ENCODE measurements at regions not wholly inside any gene's neighbourhood (a gene's known extent, or its start where the extent isn't known, plus 50 kb on each side); places are given as distances from the start of the nearest gene placed in this dataset.

- no peak for DNase-seq
- no peak overlapping the region for H3K27ac ChIP-seq (ENCODE audit: low read length)
- no peaks in the 10 kb centered on the region for H3K36me3 Mint-ChIP-seq
- H3K4me1 Mint-ChIP-seq: no peaks in the 10 kb centered on the region
- no peaks in the 10 kb centered on the region for H3K4me1 ChIP-seq (ENCODE audit: control insufficient read depth in 1 of 2, extremely low read depth in 1 of 2, insufficient read depth in 2 of 2, low read length in 2 of 2)
- WGBS (ENCODE audit: insufficient coverage): 77% methylated on average over 5 of the region's 8 CpGs
- no peak overlapping the region for H3K27ac Mint-ChIP-seq
- ATAC-seq (replicated peaks in 1 of 4): no peak
- POLR2A ChIA-PET: no interaction called here
- H3K27me3 ChIP-seq (replicated peaks in 1 of 2; ENCODE audit: control insufficient read depth in 2 of 2, extremely low read depth in 1 of 2, insufficient read depth in 2 of 2, low read length in 1 of 2): peaks cover 0 to 3% of the 10 kb centered on the region in 2 experiments
- no peaks in the 10 kb centered on the region for H3K36me3 ChIP-seq (ENCODE audit: control insufficient read depth in 2 of 2, extremely low read depth in 1 of 2, insufficient read depth in 1 of 2, low read length in 1 of 2)
- no peak overlapping the region for H3K4me3 ChIP-seq (ENCODE audit: control insufficient read depth in 1 of 2, extremely low read depth in 1 of 2, low read length in 1 of 2)
- H3K4me3 Mint-ChIP-seq: no peak overlapping the region
- no peaks in the 10 kb centered on the region for H3K9me3 Mint-ChIP-seq
- no peaks in the 10 kb centered on the region for H3K27me3 Mint-ChIP-seq
- CTCF ChIA-PET: no interaction called here
- no peaks in the 10 kb centered on the region for H3K9me3 ChIP-seq
These were observed 152.7 kb downstream of the ADAMTS15 start for GRCh38 chr11:130601141-130601540.

- Mint-ChIP-seq H3K9me3 (no peaks in the 10 kb centered on the region), H3K27me3 (peaks cover 0 to 1% of the 10 kb centered on the region in 2 donors), H3K27ac (no peak overlapping the region), H3K4me1 (no peaks in the 10 kb centered on the region), H3K4me3 (no peak overlapping the region), H3K36me3 (no peaks in the 10 kb centered on the region)
- ATAC-seq (replicated peaks in 1 of 4) (no peak), DNase-seq (no peak)
- no peak overlapping the region for H3K27ac ChIP-seq (ENCODE audit: low read length)
- POLR2A ChIA-PET: no interaction called here
- no peaks in the 10 kb centered on the region for H3K4me1 ChIP-seq (ENCODE audit: control insufficient read depth in 1 of 2, extremely low read depth in 1 of 2, insufficient read depth in 2 of 2, low read length in 2 of 2)
- peaks cover 0 to 7% of the 10 kb centered on the region in 2 experiments for H3K27me3 ChIP-seq (replicated peaks in 1 of 2; ENCODE audit: control insufficient read depth in 2 of 2, extremely low read depth in 1 of 2, insufficient read depth in 2 of 2, low read length in 1 of 2)
- H3K4me3 ChIP-seq (ENCODE audit: control insufficient read depth in 1 of 2, extremely low read depth in 1 of 2, low read length in 1 of 2): no peak overlapping the region
- CTCF ChIA-PET: interaction anchor here in 1 of 2 donors (0.5 kb wide), 1 partner anchor 219 kb away, joined by 3 read pairs; no protein-coding TSS in a partner anchor
- 94% methylated on average over 13 of the region's 16 CpGs for WGBS (ENCODE audit: insufficient coverage)
- H3K36me3 ChIP-seq (ENCODE audit: control insufficient read depth in 2 of 2, extremely low read depth in 1 of 2, insufficient read depth in 1 of 2, low read length in 1 of 2): no peaks in the 10 kb centered on the region
- no peaks in the 10 kb centered on the region for H3K9me3 ChIP-seq
These were observed 153.5 kb downstream of the ADAMTS15 start for GRCh38 chr11:130601764-130602460.

GRCh38 chr11:130602641-130603334 lies 154.3 kb downstream of the ADAMTS15 start:
- Histone ChIP-seq H3K27ac (ENCODE audit: low read length) (no peak overlapping the region), H3K9me3 (no peaks in the 10 kb centered on the region), H3K36me3 (ENCODE audit: control insufficient read depth in 2 of 2, extremely low read depth in 1 of 2, insufficient read depth in 1 of 2, low read length in 1 of 2) (no peaks in the 10 kb centered on the region), H3K4me1 (ENCODE audit: control insufficient read depth in 1 of 2, extremely low read depth in 1 of 2, insufficient read depth in 2 of 2, low read length in 2 of 2) (no peaks in the 10 kb centered on the region), H3K27me3 (replicated peaks in 1 of 2; ENCODE audit: control insufficient read depth in 2 of 2, extremely low read depth in 1 of 2, insufficient read depth in 2 of 2, low read length in 1 of 2) (peaks cover 0 to 16% of the 10 kb centered on the region in 2 experiments), H3K4me3 (ENCODE audit: control insufficient read depth in 1 of 2, extremely low read depth in 1 of 2, low read length in 1 of 2) (no peak overlapping the region)
- Mint-ChIP-seq H3K36me3 (no peaks in the 10 kb centered on the region), H3K27me3 (peaks cover 0 to 3% of the 10 kb centered on the region in 2 donors), H3K9me3 (no peaks in the 10 kb centered on the region), H3K4me3 (no peak overlapping the region), H3K4me1 (no peaks in the 10 kb centered on the region), H3K27ac (no peak overlapping the region)
- WGBS (ENCODE audit: insufficient coverage): 84% methylated on average over 5 of the region's 12 CpGs
- DNase-seq (no peak), ATAC-seq (replicated peaks in 1 of 4) (no peak)
- ChIA-PET CTCF (interaction anchor here in 1 of 2 donors (0.5 kb wide), 2 partner anchors 215 to 220 kb away, joined by 3 to 8 read pairs; no protein-coding TSS in a partner anchor), POLR2A (no interaction called here)

- H3K4me1 ChIP-seq (ENCODE audit: control insufficient read depth in 1 of 2, extremely low read depth in 1 of 2, insufficient read depth in 2 of 2, low read length in 2 of 2): no peaks in the 10 kb centered on the region
- no peak overlapping the region for H3K4me3 ChIP-seq (ENCODE audit: control insufficient read depth in 1 of 2, extremely low read depth in 1 of 2, low read length in 1 of 2)
- no peaks in the 10 kb centered on the region for H3K36me3 ChIP-seq (ENCODE audit: control insufficient read depth in 2 of 2, extremely low read depth in 1 of 2, insufficient read depth in 1 of 2, low read length in 1 of 2)
- H3K9me3 ChIP-seq: no peaks in the 10 kb centered on the region
- Mint-ChIP-seq H3K36me3 (no peaks in the 10 kb centered on the region), H3K27ac (no peak overlapping the region), H3K4me1 (no peaks in the 10 kb centered on the region), H3K27me3 (peaks cover 5 to 7% of the 10 kb centered on the region in 2 donors), H3K4me3 (no peak overlapping the region), H3K9me3 (no peaks in the 10 kb centered on the region)
- ChIA-PET POLR2A (no interaction called here), CTCF (no interaction called here)
- H3K27me3 ChIP-seq (replicated peaks in 1 of 2; ENCODE audit: control insufficient read depth in 2 of 2, extremely low read depth in 1 of 2, insufficient read depth in 2 of 2, low read length in 1 of 2): peaks cover 0 to 19% of the 10 kb centered on the region in 2 experiments
- no peak for DNase-seq
- no peak overlapping the region for H3K27ac ChIP-seq (ENCODE audit: low read length)
- ATAC-seq (replicated peaks in 1 of 4): no peak
- 90% methylated on average over 2 of the region's 7 CpGs for WGBS (ENCODE audit: insufficient coverage)
These were observed 155.0 kb downstream of the ADAMTS15 start for GRCh38 chr11:130603335-130603906.

DNA sequence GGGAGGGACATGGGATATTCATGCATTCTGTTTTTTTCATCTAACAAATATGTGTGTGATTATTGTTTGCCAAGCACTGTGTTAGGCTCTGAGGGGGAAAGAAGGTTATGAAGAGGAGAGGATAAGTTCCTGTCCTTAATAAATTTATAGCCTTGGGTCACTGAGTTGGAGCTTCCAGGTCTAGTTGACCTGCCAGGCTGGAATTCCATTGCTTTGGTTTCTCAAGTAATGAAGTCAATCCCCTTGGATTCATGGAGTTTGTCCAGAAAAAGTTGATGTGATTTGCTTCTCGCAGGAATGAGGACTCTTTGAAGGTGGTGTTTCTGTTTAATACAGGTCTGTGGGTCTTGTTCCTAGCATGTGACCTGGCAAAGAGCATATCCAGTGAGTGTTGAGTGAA lies 156.2 kb downstream of the ADAMTS15 start:
- no peak for DNase-seq
- no peaks in the 10 kb centered on the region for H3K9me3 Mint-ChIP-seq
- Histone ChIP-seq H3K27ac (ENCODE audit: low read length) (no peak overlapping the region), H3K9me3 (no peaks in the 10 kb centered on the region), H3K4me1 (ENCODE audit: control insufficient read depth in 1 of 2, extremely low read depth in 1 of 2, insufficient read depth in 2 of 2, low read length in 2 of 2) (no peaks in the 10 kb centered on the region), H3K4me3 (ENCODE audit: control insufficient read depth in 1 of 2, extremely low read depth in 1 of 2, low read length in 1 of 2) (no peak overlapping the region), H3K36me3 (ENCODE audit: control insufficient read depth in 2 of 2, extremely low read depth in 1 of 2, insufficient read depth in 1 of 2, low read length in 1 of 2) (no peaks in the 10 kb centered on the region), H3K27me3 (replicated peaks in 1 of 2; ENCODE audit: control insufficient read depth in 2 of 2, extremely low read depth in 1 of 2, insufficient read depth in 2 of 2, low read length in 1 of 2) (peaks cover 0 to 26% of the 10 kb centered on the region in 2 experiments)
- no peak overlapping the region for H3K4me3 Mint-ChIP-seq
- no peaks in the 10 kb centered on the region for H3K4me1 Mint-ChIP-seq
- 73% methylated on average over 1 of the region's 1 CpG for WGBS (ENCODE audit: insufficient coverage)
- ChIA-PET CTCF (no interaction called here), POLR2A (no interaction called here)
- no peaks in the 10 kb centered on the region for H3K36me3 Mint-ChIP-seq
- ATAC-seq (replicated peaks in 1 of 4): no peak
- no peak overlapping the region for H3K27ac Mint-ChIP-seq
- H3K27me3 Mint-ChIP-seq: peaks cover 6 to 7% of the 10 kb centered on the region in 2 donors

GRCh38 chr11:130606178-130606577 lies 157.7 kb downstream of the ADAMTS15 start:
- CTCF ChIA-PET: no interaction called here
- ATAC-seq (replicated peaks in 1 of 4): no peak
- H3K36me3 Mint-ChIP-seq: no peaks in the 10 kb centered on the region
- POLR2A ChIA-PET: no interaction called here
- Histone ChIP-seq H3K27ac (ENCODE audit: low read length) (no peak overlapping the region), H3K36me3 (ENCODE audit: control insufficient read depth in 2 of 2, extremely low read depth in 1 of 2, insufficient read depth in 1 of 2, low read length in 1 of 2) (no peaks in the 10 kb centered on the region), H3K27me3 (replicated peaks in 1 of 2; ENCODE audit: control insufficient read depth in 2 of 2, extremely low read depth in 1 of 2, insufficient read depth in 2 of 2, low read length in 1 of 2) (peaks cover 0 to 28% of the 10 kb centered on the region in 2 experiments), H3K4me1 (ENCODE audit: control insufficient read depth in 1 of 2, extremely low read depth in 1 of 2, insufficient read depth in 2 of 2, low read length in 2 of 2) (no peaks in the 10 kb centered on the region), H3K9me3 (no peaks in the 10 kb centered on the region), H3K4me3 (ENCODE audit: control insufficient read depth in 1 of 2, extremely low read depth in 1 of 2, low read length in 1 of 2) (no peak overlapping the region)
- no peaks in the 10 kb centered on the region for H3K9me3 Mint-ChIP-seq
- no peaks in the 10 kb centered on the region for H3K4me1 Mint-ChIP-seq
- H3K4me3 Mint-ChIP-seq: no peak overlapping the region
- WGBS (ENCODE audit: insufficient coverage): 40% methylated on average over 1 of the region's 4 CpGs
- peaks cover 6 to 7% of the 10 kb centered on the region in 2 donors for H3K27me3 Mint-ChIP-seq
- DNase-seq: no peak
- H3K27ac Mint-ChIP-seq: no peak overlapping the region
